ENCODE measurements at regions not wholly inside any gene's neighbourhood (a gene's known extent, or its start where the extent isn't known, plus 50 kb on each side); places are given as distances from the start of the nearest gene placed in this dataset.
"Not testable (repeated sequence)": the region's sequence is repeated elsewhere in the genome, so short reads cannot be mapped to it uniquely, and the experiment has no call there.

DNA sequence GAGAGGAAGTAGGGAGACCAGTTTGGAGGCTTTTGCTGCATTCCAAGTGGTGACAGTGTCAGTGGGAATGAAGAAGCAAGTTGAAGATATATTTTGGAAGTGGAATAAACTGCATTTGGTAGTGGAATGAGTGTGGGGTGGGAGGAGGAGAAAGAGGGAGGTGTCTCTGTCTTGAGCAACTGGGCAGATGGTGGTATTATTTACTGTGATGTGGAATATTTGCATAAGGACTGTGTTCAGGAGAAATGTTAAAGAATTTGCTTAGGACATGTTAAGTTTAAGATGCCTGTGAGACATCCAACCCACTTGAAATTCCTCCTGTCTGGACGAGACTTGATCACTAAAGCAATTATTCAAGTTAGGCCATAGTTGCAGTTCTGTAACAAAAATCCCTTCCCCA is 448.9 kb upstream of the AMOT start:
- DNase-seq: no peak

DNA sequence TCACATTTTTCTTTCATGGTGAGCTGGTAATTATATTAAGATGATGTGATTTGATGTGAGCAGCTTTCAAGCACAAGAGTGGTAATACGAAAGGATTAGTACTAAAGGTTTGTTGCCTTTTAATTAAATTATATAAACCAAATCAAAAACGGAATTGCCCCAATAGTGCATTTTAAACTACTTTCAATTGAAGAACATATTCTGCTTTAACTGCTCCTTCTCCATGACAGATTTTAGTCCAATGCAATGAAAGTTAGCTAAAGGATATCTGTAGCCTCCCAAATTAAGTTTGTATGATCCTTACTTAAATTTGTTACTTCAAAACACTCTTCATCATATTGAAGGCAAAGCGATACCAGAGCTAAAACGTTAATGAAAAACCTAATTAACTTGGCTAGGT is 447.1 kb upstream of the AMOT start:
- no peak for DNase-seq
- intact Hi-C loops (cut with micrococcal nuclease): no loop called here
- no peak for ATAC-seq

More for the DNA sequence above, 448.9 kb upstream of the AMOT start:
- ATAC-seq: no peak
- intact Hi-C loops (cut with micrococcal nuclease): no loop called here

DNA sequence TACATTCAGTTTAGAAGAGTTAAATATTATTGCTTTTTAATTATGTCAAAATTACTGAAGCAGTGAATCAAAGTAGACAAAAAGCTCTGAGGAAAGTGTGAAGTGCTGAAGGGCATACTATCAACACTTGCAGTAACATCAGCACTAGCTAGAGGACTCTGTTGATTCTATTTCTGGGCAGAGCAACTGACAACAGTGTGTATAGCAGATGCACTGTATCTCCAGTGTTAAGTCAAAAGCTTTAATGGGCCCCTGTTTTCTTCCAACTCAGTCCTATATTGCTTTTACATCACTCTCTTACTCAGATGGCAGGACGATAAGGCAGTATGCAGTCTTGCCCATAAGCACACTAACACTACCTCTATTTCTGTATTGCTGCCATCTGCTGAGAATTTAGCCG is 435.2 kb upstream of the AMOT start:
- ATAC-seq: no peak
- DNase-seq: no peak
- intact Hi-C loops (cut with micrococcal nuclease): no loop called here

DNA sequence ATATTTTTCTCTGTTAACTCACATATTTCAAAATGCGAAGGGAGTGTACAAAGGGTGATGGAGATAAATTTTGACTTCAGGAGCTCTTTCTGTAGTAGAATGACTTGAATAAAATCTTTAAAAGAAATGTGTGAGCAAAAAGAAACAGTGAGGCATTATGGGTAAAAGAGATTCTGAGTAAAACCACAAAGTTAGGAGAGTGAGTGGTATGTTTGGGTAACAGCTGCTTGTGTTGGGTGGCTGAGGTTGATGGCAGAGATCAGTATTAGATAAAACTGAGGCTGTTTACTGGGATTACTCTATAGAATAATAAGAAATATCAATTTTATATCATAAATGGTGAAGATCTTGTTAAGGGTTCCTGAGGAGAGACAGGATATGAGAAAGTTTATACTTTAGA is 434.2 kb upstream of the AMOT start:
- no peak for DNase-seq
- intact Hi-C loops (cut with micrococcal nuclease): no loop called here
- ATAC-seq: no peak

DNA sequence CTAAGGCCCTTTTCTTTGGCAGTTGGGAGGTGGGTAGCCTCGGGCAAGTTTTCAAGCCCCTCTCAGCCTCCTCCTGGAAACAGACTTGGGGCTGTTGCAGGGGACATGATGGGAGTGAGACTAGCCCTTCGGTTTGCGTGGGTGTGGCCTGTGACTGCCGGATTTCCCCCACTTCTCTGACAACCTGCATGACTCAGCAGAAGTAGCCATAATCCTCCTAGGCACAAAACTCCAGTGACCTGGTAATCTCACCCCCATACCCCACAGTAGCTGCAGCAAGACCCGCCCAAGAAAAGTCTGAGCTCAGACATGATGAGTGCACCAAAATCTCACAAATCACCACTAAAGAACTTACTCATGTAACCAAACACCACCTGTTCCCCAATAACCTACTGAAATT is 433.7 kb upstream of the AMOT start:
- ATAC-seq (no peak), DNase-seq (no peak)
- intact Hi-C loops (cut with micrococcal nuclease): no loop called here

DNA sequence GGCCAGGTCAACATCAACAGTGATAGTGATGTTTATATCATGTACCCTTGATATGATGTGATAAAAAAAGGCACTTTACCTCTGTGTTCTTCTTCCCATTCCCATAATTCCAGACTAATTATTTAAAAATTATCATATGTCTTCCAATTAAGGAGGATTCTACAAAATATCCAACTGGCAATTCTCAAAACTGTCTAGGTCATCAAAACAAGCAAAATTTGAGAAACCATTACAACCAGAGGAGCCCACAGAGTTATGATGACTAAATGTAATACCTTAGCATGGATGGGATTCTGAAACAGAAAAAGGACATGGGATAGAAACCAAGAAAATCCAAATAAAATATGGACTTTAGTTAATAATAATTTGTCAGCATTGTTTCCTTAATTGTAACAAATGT is 428.6 kb upstream of the AMOT start:
- DNase-seq: no peak
- no peak for ATAC-seq
- intact Hi-C loops (cut with micrococcal nuclease): no loop called here

DNA sequence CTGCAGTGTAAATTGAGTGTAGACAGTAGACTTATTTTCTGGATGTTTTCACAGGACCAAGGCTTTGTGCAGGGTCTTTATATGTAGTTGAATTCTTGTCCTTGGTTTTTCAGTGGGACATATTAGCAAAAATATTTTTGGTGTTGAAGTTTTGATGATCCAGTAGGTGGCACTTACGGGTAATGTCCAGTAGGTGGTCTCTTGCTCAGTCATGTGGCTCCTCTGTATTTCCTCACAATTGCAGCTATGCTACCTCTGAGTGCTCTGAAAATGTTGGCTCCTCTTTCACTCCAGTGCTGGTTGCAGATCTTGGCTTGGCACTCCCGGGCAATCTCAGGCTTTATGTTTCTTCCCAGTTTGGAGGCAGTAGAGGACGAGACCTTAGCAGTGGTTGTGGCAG is 419.8 kb upstream of the AMOT start:
- DNase-seq (no peak), ATAC-seq (no peak)
- intact Hi-C loops (cut with micrococcal nuclease): no loop called here

DNA sequence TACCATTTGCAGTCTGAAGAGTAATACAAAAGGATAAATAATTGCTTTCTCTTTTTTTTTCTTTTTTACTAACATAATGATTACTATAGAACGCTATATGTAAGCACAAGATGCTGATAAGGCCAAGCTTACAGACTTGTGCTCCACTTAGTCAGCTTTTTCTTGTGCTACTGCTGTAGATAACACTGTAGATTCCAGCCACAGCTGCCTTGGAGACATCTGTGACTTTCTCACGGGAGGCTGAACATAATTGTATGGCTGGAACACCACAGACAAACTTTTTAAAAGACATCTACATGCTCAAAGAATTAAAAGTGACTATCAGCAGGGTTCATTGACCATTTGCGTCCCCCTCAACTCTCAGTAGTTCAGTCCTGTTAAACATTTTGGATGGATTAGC is 381.7 kb upstream of the AMOT start:
- DNase-seq (no peak), ATAC-seq (no peak)
- intact Hi-C loops (cut with micrococcal nuclease): no loop called here

DNA sequence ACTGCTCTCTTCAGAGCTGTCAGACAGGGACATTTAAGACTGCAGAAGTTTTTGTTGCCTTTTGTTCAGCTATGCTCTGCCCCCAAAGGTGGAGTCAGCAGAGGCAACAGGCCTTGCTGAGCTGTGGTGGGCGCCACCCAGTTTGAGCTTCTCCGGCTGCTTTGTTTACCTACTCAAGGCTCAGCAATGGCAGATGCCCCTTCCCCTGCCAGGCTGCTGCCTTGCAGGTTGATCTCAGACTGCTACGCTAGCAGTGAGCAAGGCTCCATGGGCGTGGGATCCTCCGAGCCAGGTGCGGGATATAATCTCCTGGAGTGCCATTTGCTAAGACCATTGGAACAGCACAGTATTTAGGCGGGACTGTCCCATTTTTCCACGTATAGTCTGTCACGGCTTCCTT is 371.4 kb upstream of the AMOT start:
- no peak for DNase-seq
- no peak for ATAC-seq
- intact Hi-C loops (cut with micrococcal nuclease): no loop called here

DNA sequence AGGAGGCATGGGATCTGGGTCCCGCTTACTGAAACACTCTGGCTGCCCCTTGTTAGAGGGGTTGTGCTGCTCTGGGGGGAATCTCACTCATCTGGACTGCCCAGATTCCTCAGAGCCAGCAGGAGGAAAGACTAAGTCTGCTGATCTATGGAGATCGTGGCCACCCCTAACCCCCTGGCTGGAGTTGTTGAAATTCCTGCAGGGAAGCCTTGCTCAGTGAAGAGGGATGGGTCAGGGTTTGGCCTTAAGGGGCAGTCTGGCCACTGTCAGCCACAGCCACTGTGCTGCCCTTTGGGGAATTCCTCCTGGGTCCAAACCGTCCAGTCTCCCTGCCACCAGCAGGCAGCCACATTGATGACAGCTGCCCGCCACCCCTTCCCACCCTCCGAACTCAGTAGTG is 362.0 kb upstream of the AMOT start:
- ATAC-seq: no peak
- intact Hi-C loops (cut with micrococcal nuclease): no loop called here
- DNase-seq: no peak

DNA sequence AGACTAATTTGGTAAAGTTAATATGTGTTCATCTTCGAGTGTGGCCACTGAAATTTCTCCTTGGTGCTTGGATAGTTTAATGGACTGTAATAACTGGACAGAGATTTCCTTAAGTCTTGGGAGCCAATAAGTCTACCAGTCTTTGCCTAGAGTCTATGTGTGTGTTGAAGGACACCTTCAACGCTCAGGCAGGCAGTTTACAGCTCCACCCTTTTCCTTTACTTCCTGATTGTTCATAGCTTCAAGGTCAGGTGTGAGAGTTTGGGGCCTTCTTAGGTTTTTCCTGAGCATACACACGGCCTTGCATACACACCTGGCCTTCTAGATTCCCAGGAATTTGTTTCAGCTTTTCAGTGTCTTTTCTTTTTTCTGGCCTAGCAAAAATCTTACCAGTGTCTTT is 355.3 kb upstream of the AMOT start:
- DNase-seq: no peak
- intact Hi-C loops (cut with micrococcal nuclease): no loop called here
- no peak for ATAC-seq

DNA sequence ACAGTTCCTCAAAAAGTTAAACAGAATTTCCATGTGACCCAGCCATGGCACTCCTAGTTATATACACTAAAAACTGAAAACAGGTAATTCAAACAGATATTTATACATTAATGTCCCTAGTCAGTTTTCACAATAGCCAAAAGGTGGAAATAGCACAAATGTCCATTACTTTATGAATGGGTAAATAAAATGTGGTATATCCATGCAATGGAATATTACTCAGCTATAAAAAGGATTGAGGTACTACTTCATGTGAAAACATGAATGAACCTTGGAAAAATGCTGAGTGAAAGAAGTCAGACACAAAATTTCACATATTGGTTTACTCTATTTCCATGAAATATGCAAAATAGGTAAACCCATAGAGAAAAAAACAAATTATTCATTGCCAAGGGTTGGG is 351.8 kb upstream of the AMOT start:
- ATAC-seq (no peak), DNase-seq (no peak)
- intact Hi-C loops (cut with micrococcal nuclease): no loop called here

DNA sequence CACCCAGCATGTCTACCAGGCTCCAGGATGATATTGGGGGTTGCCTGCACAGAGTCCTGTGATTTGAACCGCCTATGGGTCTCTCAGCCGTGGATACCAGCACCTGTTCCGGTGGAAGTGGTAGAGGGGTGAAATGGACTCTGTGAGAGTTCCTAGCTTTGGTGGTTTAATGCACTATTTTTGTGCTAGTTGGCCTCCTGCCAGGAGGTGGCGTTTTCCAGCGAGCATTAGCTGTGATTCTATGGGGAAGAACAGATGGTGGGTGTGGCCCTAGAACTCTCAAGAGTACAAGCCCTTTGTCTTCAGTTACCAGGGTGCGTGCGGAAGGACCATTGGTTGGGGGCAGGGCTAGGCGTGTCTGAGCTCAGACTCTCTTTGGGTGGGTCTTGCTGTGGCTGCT is 316.9 kb upstream of the AMOT start:
- ATAC-seq (no peak), DNase-seq (no peak)
- intact Hi-C loops (cut with micrococcal nuclease): no loop called here

DNA sequence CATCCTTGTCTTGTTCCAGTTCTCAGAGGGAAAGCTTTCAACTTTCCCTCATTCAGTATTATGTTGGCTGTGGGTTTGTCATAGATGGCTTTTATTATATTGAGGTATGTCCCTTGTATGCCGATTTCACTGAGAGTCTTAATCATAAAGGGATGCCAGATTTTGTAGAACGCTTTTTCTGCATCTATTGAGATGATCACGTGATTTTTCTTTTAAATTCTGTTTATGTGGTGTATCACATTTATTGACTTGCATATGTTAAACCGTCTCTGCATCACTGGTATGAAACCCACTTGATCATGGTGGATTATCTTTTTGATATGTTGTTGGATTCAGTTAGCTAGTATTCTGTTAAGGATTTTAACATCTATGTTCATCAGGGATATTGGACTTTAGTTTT is 313.7 kb upstream of the AMOT start:
- intact Hi-C loops (cut with micrococcal nuclease); DNase-seq; ATAC-seq: not testable (repeated sequence)

DNA sequence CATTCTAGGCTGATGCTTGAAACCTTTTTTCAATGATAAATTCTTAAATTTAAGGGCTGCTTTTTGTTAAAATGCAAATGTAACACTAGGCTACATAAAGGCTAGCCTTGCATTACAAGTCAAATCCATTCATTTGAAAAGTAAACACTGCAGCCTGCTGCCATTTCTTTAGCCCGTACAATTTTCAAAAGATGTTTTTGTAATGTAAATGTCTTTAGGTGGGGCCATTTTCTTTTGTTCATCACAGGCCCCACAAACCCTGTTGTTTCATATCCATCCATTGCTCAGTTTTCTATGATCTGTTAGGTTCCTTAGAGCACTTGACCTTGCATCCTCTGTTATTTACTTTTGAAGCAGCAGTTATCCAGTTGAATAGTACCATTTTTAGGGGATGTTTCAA is 296.2 kb upstream of the AMOT start:
- ATAC-seq: no peak
- no peak for DNase-seq
- intact Hi-C loops (cut with micrococcal nuclease): no loop called here

DNA sequence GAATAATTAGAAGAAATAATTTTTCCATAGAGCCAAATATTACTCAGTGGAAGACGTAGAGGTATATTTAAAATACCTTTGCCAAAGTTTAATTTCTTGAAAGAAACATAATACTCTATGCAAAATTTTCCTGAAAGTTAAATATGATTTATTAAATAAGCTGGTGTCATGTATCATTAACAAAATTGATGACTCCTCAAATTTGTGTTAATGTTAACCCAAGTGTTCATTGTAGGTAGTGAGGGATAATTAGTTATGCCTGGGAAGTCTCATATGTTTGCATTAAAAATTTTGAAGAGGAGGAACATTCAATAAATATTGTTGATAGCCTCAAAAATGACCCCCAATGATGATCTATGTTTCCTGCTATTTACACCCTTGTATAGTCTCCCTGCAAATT is 292.7 kb upstream of the AMOT start:
- DNase-seq: no peak

DNA sequence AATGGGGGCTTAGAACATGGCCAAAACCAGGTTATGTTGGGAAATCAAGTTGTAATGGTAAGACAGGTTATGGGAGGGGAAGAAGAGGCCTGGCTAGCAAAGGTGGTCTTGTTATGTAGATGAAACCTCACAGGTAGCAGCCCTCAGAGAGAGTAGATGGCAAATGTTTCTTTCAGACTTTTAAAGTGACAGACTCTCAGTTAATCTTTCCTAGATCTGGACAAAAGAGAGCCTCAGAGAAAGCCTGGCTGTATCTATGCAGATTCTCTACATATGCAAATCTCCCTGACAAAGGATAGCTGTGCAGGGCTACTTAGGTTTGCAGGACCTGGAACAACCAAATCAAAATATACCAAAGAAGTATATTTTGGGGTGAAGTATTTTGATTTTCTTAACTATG is 284.1 kb upstream of the AMOT start:
- ATAC-seq (no peak), DNase-seq (no peak)
- intact Hi-C loops (cut with micrococcal nuclease): no loop called here

More for the DNA sequence above, 292.7 kb upstream of the AMOT start:
- ATAC-seq: no peak
- intact Hi-C loops (cut with micrococcal nuclease): no loop called here

DNA sequence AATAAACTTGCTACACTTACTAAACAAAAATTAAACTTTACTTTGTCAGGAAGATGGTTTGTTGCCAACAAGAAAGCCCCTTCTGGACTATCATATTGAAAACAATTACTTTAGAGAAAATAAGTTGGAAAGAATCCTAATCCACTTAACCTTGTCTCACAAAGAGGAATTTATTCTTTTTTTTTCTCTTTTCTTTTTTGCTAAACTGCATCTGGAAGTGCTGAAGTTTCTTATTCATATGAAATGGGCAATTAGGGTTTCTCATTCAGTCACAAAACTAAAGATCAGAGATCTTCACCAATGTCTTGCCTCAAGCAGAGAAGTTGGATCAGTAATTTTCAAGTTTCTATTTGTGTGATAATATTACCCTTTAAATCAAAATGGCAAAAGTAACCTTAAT is 234.9 kb upstream of the AMOT start:
- intact Hi-C loops (cut with micrococcal nuclease): no loop called here
- DNase-seq: no peak

DNA sequence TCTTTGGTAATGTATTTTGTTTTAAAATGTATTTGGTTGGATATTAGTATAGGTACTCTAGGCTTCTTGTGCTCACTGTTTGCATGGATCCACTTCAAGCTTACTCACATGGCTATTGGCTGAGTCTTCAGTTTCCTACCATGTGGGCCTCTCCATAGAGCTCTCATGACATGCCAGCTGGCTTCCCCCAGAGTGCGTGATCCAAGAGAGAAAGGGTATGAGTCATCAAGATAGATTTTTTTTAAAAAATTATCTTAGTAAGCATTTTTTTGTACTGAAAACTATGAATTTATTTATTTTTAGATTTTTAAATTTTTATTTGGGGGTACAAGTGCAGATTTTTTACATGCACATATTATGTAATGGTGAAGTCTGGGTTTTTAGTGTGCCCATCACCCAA is 219.1 kb upstream of the AMOT start:
- peak; percentile 22 for DNase-seq
- no peak for ATAC-seq
- intact Hi-C loops (cut with micrococcal nuclease): no loop called here

More for the DNA sequence above, 234.9 kb upstream of the AMOT start:
- ATAC-seq: no peak

DNA sequence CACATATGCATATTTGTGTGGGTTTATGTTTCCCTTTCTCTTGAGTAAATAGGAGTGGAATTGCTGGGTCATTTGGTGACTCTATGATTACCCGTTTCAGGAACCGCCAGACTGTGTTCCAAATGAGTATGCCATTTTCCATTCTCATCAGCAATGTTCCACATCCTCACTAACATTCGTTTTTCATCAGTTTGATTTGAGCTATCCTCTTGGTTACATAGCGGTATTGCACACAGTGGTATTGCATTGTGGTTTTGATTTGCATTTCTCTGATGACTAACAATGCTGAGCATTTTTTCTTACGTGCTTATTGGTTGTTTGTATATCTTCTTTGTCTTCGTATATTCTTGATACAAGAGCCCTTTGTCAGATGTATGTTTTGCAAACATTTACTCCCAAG is 218.0 kb upstream of the AMOT start:
- intact Hi-C loops (cut with micrococcal nuclease): no loop called here
- no peak for ATAC-seq

DNA sequence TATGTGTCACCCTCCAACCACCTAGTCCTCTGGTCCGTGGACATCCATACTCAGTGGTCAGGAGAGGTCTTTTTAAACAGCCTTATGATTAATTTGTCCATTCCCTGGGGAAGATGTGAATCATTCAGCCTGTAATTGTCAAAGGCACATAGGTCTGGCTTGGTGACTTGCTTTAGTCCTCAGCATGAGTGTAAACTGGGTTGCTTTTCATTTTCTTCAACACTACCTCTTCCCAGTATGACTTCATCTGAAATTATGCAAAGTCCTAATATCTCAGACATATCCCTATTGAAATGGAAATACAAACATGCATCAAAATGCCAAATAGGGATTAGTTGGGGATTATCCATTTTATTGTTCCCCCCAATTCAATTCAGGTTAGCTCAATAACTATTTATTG is 208.3 kb upstream of the AMOT start:
- no peak for DNase-seq
- ATAC-seq: no peak
- intact Hi-C loops (cut with micrococcal nuclease): no loop called here

More for the DNA sequence above, 218.0 kb upstream of the AMOT start:
- DNase-seq: no peak

DNA sequence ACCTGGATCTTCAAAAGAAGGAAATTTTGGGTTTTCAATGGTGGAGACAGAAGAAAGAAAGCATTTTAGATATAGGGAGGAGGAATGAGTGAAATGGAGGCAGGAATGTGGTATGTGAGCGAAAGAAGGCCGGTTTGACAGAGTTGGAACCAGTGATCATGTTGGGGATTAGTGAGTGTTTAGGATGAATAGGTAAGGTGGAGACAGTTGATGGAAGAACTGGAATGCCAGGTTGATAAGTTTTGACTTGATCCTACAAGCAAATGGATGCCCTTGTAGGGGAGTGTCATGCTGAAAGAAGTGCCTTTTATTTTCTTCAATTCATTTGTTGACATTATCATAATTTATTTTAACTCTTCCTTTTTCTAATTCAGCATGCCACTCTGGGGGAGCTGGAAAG is 207.8 kb upstream of the AMOT start:
- ATAC-seq (no peak), DNase-seq (no peak)
- intact Hi-C loops (cut with micrococcal nuclease): no loop called here

All from left ventricle myocardium superior (tissue), 1 donor.